ENCODE measurements at regions not wholly inside any gene's neighbourhood (a gene's known extent, or its start where the extent isn't known, plus 50 kb on each side); places are given as distances from the start of the nearest gene placed in this dataset.

DNA sequence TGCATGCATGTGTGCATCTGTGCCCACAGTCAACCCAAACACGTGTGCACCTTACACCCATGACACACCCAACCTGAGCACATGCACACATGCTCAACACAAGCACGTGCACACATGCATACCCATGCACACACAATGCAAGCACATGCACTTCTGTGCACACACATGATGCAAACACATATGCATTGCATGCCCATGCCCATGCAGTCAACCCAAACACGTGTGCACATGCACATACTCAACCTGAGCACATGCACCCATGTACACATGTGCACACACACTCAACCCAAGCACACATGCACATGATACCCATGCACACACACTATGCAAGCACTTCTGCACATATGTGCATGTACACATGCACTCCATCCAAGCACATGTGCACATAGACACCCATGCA, 84.5 kb upstream of the FAM20C start:
- 0 out of 2 replicates have a peak, but pooled peaks cover 5% of the 10 kb centered on the region for H3F3A ChIP-seq (replicated peaks; ENCODE audit: low read depth)
- no peaks in the 10 kb centered on the region; the same call in 1 of the 2 replicates for H3K36me3 ChIP-seq (ENCODE audit: insufficient read depth)
- no peaks in the 10 kb centered on the region for H3K79me2 ChIP-seq (replicated peaks; ENCODE audit: insufficient read depth)
- no peaks in the 10 kb centered on the region for H4K20me1 ChIP-seq (replicated peaks; ENCODE audit: insufficient read depth)
- Mint-ChIP-seq H3K36me3 (ENCODE audit: low read depth) (peaks cover 7% of the 10 kb centered on the region), H3K9me3 (peaks cover 18% of the 10 kb centered on the region), H3K27me3 (ENCODE audit: insufficient read depth, low read depth, poor library complexity) (peaks cover 4% of the 10 kb centered on the region), H3K4me3 (no peak overlapping the region), H3K4me1 (peaks cover 10% of the 10 kb centered on the region; the same call in 2 of the 3 replicates), H3K27ac (no peak overlapping the region)
- H2AFZ ChIP-seq, result no peak overlapping the region
- no peak overlapping the region for H3K4me2 ChIP-seq
- H3K9me2 ChIP-seq (ENCODE audit: insufficient read depth), result no peaks in the 10 kb centered on the region
- H3K27ac ChIP-seq (ENCODE audit: low read depth), result no peak overlapping the region
- H3K27me3 ChIP-seq (ENCODE audit: insufficient read depth), result no peaks in the 10 kb centered on the region
- H3K4me1 ChIP-seq (ENCODE audit: insufficient read depth), result no peaks in the 10 kb centered on the region
- TF ChIP-seq NANOG (IDR thresholded peaks at IDR 0.05; ENCODE audit: borderline replicate concordance), result no peak
- TF ChIP-seq EZH2phosphoT487 (IDR thresholded peaks at IDR 0.05; ENCODE audit: unreplicated experiment), result no peak
- TF ChIP-seq POLR2AphosphoS5 (IDR thresholded peaks at IDR 0.05; ENCODE audit: low read depth), result no peak
- TF ChIP-seq, protein P1, sequence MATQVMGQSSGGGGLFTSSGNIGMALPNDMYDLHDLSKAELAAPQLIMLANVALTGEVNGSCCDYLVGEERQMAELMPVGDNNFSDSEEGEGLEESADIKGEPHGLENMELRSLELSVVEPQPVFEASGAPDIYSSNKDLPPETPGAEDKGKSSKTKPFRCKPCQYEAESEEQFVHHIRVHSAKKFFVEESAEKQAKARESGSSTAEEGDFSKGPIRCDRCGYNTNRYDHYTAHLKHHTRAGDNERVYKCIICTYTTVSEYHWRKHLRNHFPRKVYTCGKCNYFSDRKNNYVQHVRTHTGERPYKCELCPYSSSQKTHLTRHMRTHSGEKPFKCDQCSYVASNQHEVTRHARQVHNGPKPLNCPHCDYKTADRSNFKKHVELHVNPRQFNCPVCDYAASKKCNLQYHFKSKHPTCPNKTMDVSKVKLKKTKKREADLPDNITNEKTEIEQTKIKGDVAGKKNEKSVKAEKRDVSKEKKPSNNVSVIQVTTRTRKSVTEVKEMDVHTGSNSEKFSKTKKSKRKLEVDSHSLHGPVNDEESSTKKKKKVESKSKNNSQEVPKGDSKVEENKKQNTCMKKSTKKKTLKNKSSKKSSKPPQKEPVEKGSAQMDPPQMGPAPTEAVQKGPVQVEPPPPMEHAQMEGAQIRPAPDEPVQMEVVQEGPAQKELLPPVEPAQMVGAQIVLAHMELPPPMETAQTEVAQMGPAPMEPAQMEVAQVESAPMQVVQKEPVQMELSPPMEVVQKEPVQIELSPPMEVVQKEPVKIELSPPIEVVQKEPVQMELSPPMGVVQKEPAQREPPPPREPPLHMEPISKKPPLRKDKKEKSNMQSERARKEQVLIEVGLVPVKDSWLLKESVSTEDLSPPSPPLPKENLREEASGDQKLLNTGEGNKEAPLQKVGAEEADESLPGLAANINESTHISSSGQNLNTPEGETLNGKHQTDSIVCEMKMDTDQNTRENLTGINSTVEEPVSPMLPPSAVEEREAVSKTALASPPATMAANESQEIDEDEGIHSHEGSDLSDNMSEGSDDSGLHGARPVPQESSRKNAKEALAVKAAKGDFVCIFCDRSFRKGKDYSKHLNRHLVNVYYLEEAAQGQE (IDR thresholded peaks at IDR 0.05; ENCODE audit: unreplicated experiment), result no peak
- TF ChIP-seq, protein P2, sequence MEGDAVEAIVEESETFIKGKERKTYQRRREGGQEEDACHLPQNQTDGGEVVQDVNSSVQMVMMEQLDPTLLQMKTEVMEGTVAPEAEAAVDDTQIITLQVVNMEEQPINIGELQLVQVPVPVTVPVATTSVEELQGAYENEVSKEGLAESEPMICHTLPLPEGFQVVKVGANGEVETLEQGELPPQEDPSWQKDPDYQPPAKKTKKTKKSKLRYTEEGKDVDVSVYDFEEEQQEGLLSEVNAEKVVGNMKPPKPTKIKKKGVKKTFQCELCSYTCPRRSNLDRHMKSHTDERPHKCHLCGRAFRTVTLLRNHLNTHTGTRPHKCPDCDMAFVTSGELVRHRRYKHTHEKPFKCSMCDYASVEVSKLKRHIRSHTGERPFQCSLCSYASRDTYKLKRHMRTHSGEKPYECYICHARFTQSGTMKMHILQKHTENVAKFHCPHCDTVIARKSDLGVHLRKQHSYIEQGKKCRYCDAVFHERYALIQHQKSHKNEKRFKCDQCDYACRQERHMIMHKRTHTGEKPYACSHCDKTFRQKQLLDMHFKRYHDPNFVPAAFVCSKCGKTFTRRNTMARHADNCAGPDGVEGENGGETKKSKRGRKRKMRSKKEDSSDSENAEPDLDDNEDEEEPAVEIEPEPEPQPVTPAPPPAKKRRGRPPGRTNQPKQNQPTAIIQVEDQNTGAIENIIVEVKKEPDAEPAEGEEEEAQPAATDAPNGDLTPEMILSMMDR (conservative IDR thresholded peaks at IDR 0.05; ENCODE audit: low read depth in 2 of 2), result no peak
- no peak for TF ChIP-seq JUNB (IDR thresholded peaks at IDR 0.05; ENCODE audit: unreplicated experiment)
- TF ChIP-seq ZNF114 (CRISPR knock-in tag; IDR thresholded peaks at IDR 0.05), result no peak
- TF ChIP-seq CREB1 (CRISPR knock-in tag; IDR thresholded peaks at IDR 0.05; ENCODE audit: low read depth), result no peak
- TF ChIP-seq EZH2 (IDR thresholded peaks at IDR 0.05; ENCODE audit: low read depth, unreplicated experiment), result no peak
- TF ChIP-seq STAT1 (IDR thresholded peaks at IDR 0.05; ENCODE audit: unreplicated experiment), result no peak
- TF ChIP-seq ZNF331 (CRISPR knock-in tag; IDR thresholded peaks at IDR 0.05; ENCODE audit: low read depth), result no peak
- TF ChIP-seq, protein P3, sequence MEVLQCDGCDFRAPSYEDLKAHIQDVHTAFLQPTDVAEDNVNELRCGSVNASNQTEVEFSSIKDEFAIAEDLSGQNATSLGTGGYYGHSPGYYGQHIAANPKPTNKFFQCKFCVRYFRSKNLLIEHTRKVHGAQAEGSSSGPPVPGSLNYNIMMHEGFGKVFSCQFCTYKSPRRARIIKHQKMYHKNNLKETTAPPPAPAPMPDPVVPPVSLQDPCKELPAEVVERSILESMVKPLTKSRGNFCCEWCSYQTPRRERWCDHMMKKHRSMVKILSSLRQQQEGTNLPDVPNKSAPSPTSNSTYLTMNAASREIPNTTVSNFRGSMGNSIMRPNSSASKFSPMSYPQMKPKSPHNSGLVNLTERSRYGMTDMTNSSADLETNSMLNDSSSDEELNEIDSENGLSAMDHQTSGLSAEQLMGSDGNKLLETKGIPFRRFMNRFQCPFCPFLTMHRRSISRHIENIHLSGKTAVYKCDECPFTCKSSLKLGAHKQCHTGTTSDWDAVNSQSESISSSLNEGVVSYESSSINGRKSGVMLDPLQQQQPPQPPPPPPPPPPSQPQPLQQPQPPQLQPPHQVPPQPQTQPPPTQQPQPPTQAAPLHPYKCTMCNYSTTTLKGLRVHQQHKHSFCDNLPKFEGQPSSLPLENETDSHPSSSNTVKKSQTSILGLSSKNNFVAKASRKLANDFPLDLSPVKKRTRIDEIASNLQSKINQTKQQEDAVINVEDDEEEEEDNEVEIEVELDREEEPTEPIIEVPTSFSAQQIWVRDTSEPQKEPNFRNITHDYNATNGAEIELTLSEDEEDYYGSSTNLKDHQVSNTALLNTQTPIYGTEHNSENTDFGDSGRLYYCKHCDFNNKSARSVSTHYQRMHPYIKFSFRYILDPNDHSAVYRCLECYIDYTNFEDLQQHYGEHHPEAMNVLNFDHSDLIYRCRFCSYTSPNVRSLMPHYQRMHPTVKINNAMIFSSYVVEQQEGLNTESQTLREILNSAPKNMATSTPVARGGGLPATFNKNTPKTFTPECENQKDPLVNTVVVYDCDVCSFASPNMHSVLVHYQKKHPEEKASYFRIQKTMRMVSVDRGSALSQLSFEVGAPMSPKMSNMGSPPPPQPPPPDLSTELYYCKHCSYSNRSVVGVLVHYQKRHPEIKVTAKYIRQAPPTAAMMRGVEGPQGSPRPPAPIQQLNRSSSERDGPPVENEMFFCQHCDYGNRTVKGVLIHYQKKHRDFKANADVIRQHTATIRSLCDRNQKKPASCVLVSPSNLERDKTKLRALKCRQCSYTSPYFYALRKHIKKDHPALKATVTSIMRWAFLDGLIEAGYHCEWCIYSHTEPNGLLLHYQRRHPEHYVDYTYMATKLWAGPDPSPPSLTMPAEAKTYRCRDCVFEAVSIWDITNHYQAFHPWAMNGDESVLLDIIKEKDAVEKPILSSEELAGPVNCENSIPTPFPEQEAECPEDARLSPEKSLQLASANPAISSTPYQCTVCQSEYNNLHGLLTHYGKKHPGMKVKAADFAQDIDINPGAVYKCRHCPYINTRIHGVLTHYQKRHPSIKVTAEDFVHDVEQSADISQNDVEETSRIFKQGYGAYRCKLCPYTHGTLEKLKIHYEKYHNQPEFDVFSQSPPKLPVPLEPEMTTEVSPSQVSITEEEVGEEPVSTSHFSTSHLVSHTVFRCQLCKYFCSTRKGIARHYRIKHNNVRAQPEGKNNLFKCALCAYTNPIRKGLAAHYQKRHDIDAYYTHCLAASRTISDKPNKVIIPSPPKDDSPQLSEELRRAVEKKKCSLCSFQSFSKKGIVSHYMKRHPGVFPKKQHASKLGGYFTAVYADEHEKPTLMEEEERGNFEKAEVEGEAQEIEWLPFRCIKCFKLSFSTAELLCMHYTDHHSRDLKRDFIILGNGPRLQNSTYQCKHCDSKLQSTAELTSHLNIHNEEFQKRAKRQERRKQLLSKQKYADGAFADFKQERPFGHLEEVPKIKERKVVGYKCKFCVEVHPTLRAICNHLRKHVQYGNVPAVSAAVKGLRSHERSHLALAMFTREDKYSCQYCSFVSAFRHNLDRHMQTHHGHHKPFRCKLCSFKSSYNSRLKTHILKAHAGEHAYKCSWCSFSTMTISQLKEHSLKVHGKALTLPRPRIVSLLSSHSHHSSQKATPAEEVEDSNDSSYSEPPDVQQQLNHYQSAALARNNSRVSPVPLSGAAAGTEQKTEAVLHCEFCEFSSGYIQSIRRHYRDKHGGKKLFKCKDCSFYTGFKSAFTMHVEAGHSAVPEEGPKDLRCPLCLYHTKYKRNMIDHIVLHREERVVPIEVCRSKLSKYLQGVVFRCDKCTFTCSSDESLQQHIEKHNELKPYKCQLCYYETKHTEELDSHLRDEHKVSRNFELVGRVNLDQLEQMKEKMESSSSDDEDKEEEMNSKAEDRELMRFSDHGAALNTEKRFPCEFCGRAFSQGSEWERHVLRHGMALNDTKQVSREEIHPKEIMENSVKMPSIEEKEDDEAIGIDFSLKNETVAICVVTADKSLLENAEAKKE (CRISPR knock-in tag; IDR thresholded peaks at IDR 0.05), result no peak
- DNase-seq (ENCODE audit: low spot score) (no peak), ATAC-seq (no peak)
- no peak overlapping the region for H3K4me3 ChIP-seq

All from GM23338 (cell line).